Occipital lobe (tissue), 1 donor: ENCODE measurements at regions not wholly inside any gene's neighbourhood (a gene's known extent, or its start where the extent isn't known, plus 50 kb on each side); places are given as distances from the start of the nearest gene placed in this dataset.

Experiments used
- DNase-seq: peaks from one replicate; lab custom pipeline; 2025; lab: John Stamatoyannopoulos, UW

- DNase-seq, result no peak
Measured at GRCh38 chr2:207257251-207258250, 91.8 kb upstream of the KLF7 start.

- peak; percentile 44 for DNase-seq
Measured at GRCh38 chr2:207258263-207258991, 92.7 kb upstream of the KLF7 start.

GRCh38 chr2:207260021-207260420 lies 94.3 kb upstream of the KLF7 start:
- no peak for DNase-seq

GRCh38 chr2:207260947-207261346 lies 95.2 kb upstream of the KLF7 start:
- no peak for DNase-seq

GRCh38 chr2:207264310-207264709 lies 98.6 kb upstream of the KLF7 start:
- no peak for DNase-seq

- no peak for DNase-seq
Measured at GRCh38 chr2:207265332-207265731, 99.6 kb upstream of the KLF7 start.

GRCh38 chr2:207265869-207266268 lies 100.1 kb upstream of the KLF7 start:
- DNase-seq, result no peak

- DNase-seq, result no peak
Measured at GRCh38 chr2:207266648-207267047, 100.9 kb upstream of the KLF7 start.

GRCh38 chr2:207269038-207269437 lies 103.3 kb upstream of the KLF7 start:
- DNase-seq, result no peak

- DNase-seq, result no peak
Measured at GRCh38 chr2:207274530-207275189, 108.9 kb upstream of the KLF7 start.

GRCh38 chr2:207275779-207276178 lies 110.0 kb upstream of the KLF7 start:
- no peak for DNase-seq

GRCh38 chr2:207276248-207276647 lies 110.5 kb upstream of the KLF7 start:
- DNase-seq, result no peak

- DNase-seq, result no peak
Measured at GRCh38 chr2:207276858-207277257, 111.1 kb upstream of the KLF7 start.

GRCh38 chr2:207279520-207279919 lies 113.8 kb upstream of the KLF7 start:
- no peak for DNase-seq

- no peak for DNase-seq
Measured at GRCh38 chr2:207281436-207281835, 115.7 kb upstream of the KLF7 start.

- DNase-seq, result no peak
Measured at GRCh38 chr2:207282916-207283315, 117.2 kb upstream of the KLF7 start.

GRCh38 chr2:207283356-207283755 lies 117.6 kb upstream of the KLF7 start:
- peak; percentile 5 for DNase-seq

- DNase-seq, result no peak
Measured at GRCh38 chr2:207284556-207285472, 119.1 kb upstream of the KLF7 start.

- DNase-seq, result no peak
Measured at GRCh38 chr2:207285473-207285815, 119.7 kb upstream of the KLF7 start.

GRCh38 chr2:207286106-207286505 lies 120.4 kb upstream of the KLF7 start:
- DNase-seq, result no peak

- no peak for DNase-seq
Measured at GRCh38 chr2:207288628-207289027, 122.9 kb upstream of the KLF7 start.
